K562 (cell line): ENCODE measurements at regions not wholly inside any gene's neighbourhood (a gene's known extent, or its start where the extent isn't known, plus 50 kb on each side); places are given as distances from the start of the nearest gene placed in this dataset.

Experiments used
- ATAC-seq: fragments of 200-7000 bp; cut with Tn5 transposase; 3 replicates; pipeline ENCODE4 v1.9.1; 2020; ENCODE audit warnings: moderate library complexity
- BruUV-seq: library from RNA; stranded (reverse); fragments of 400-500 nt; replicated peaks from 2 replicates; lab custom pipeline; 2021; lab: Mats Ljungman, UMichigan
- CTCF ChIA-PET: fragments of 300-600 bp; formaldehyde crosslinking; extraction: SDS; loops from one replicate; lab custom pipeline; 2021; ENCODE audit warnings: low intra/inter-chr PET ratio; lab: Yijun Ruan, JAX
- POLR2A ChIA-PET: fragments of 300-600, 350-650 bp; sonication (Branson Sonifier 250); formaldehyde crosslinking; extraction: SDS; loops from one replicate; lab custom pipeline; 2021; ENCODE audit warnings: antibody characterized with exemption, inconsistent platforms; lab: Yijun Ruan, JAX
- DNase-seq, 4 experiments: peaks; one replicate each; pipeline versions ENCODE4 v3.0.0 to v3.0.0-alpha.2; 2011 to 2018; ENCODE audit warnings: low spot score in 3 of 4, mixed read lengths in 3 of 4; ENCODE audit errors: extremely low read depth in 1 of 4
- FAIRE-seq: peaks from 2 replicates; lab custom pipeline; 2011; peaks lifted over from hg19 to GRCh38; lab: Jason Lieb, UNC
- H2AFZ ChIP-seq: 2 replicates; pipeline ENCODE4 v1.6.0; 2011; ENCODE audit warnings: low read depth, low read length, control low read depth, inconsistent platforms
- H3K27ac ChIP-seq: fragments of 200-600 bp; 3 replicates; pipeline ENCODE4 v1.8.0; 2011; ENCODE audit warnings: low read depth, mild to moderate bottlenecking, control low read depth, inconsistent platforms, low read length, moderate library complexity, mixed read lengths; ENCODE audit errors: extremely low read depth
- H3K27me3 ChIP-seq, 2 experiments: fragments of 300-600 bp in 1 of 2; 2 replicates in 1 of 2; 3 replicates in 1 of 2; pipeline versions ENCODE4 v1.6.0 to v1.8.0; 2011; ENCODE audit warnings: inconsistent platforms in 2 of 2, low read length in 2 of 2, mild to moderate bottlenecking in 1 of 2, mixed read lengths in 1 of 2, moderate library complexity in 1 of 2; ENCODE audit not compliant: control insufficient read depth in 2 of 2, insufficient read depth in 2 of 2
- H3K36me3 ChIP-seq: fragments of 300-600 bp; 3 replicates; pipeline ENCODE4 v1.8.0; 2011; ENCODE audit warnings: mild to moderate bottlenecking, low read length, inconsistent platforms; ENCODE audit not compliant: control insufficient read depth, insufficient read depth
- H3K4me1 ChIP-seq, 2 experiments: fragments of 200-600 bp in 1 of 2; replicated peaks in 1 of 2; 2 replicates in 1 of 2; 3 replicates in 1 of 2; pipeline versions ENCODE4 v1.5.1 to v1.8.0; 2011; ENCODE audit warnings: inconsistent platforms in 2 of 2, low read length in 2 of 2, mild to moderate bottlenecking in 1 of 2, mixed read lengths in 1 of 2, moderate library complexity in 1 of 2; ENCODE audit not compliant: control insufficient read depth in 2 of 2, insufficient read depth in 2 of 2
- H3K4me2 ChIP-seq: 2 replicates; pipeline ENCODE4 v1.6.1; 2011; ENCODE audit warnings: low read length, control low read depth, inconsistent platforms, mixed read lengths; ENCODE audit not compliant: insufficient read depth
- H3K4me3 ChIP-seq: fragments of 200-600 bp; sonication (generic), shearing (Covaris generic); 2 replicates; pipeline ENCODE4 v1.5.1; 2016; ENCODE audit warnings: control low read depth, inconsistent platforms
- H3K79me2 ChIP-seq: fragments of 200-600 bp; 3 replicates; pipeline ENCODE4 v1.8.0; 2011; ENCODE audit warnings: low read length, inconsistent platforms; ENCODE audit not compliant: control insufficient read depth, insufficient read depth
- H3K9ac ChIP-seq, 2 experiments: 2 replicates each; pipeline versions ENCODE4 v1.6.0 to v1.6.1; 2011; ENCODE audit warnings: low read depth in 2 of 2, low read length in 2 of 2, control low read depth in 1 of 2, inconsistent platforms in 1 of 2, mild to moderate bottlenecking in 1 of 2, mixed read lengths in 1 of 2; ENCODE audit not compliant: insufficient read depth in 1 of 2
- H3K9me1 ChIP-seq: one replicate; pipeline ENCODE4 v1.6.0; 2011; ENCODE audit warnings: inconsistent platforms, mild to moderate bottlenecking, low read length, moderate library complexity; ENCODE audit not compliant: control insufficient read depth, insufficient read depth
- H3K9me3 ChIP-seq: replicated peaks from 2 replicates; pipeline ENCODE4 v1.5.1; 2011; ENCODE audit warnings: low read depth, low read length, inconsistent platforms; ENCODE audit not compliant: control insufficient read depth, insufficient read depth
- H4K20me1 ChIP-seq: replicated peaks from 2 replicates; pipeline ENCODE4 v1.6.1; 2011; ENCODE audit warnings: low read length, inconsistent platforms, mixed read lengths; ENCODE audit not compliant: control insufficient read depth, insufficient read depth
- HEY1 ChIP-seq: fragments of 250-450 bp; sonication (Bioruptor Pico); IDR thresholded peaks from 2 replicates; pipeline ENCODE4 v1.5.0; 2020; ENCODE audit warnings: mild to moderate bottlenecking, moderate library complexity, borderline replicate concordance
- NR2F6 ChIP-seq: fragments of 450-650 bp; formaldehyde crosslinking; IDR thresholded peaks from 2 replicates; pipeline ENCODE4 v1.4.0; 2020; ENCODE audit warnings: mild to moderate bottlenecking
- ZNF3 ChIP-seq: fragments of 250-450 bp; sonication (Bioruptor Pico); IDR thresholded peaks from 2 replicates; pipeline ENCODE4 v1.5.0; 2021; ENCODE audit warnings: mild to moderate bottlenecking, moderate library complexity
- ZNF830 ChIP-seq: fragments of 250-450 bp; sonication (Bioruptor Pico); IDR thresholded peaks from 2 replicates; pipeline ENCODE4 v1.5.0; 2021; ENCODE audit warnings: mild to moderate bottlenecking
- ZSCAN32 ChIP-seq: fragments of 450-650 bp; formaldehyde crosslinking; IDR thresholded peaks from 2 replicates; pipeline ENCODE4 v1.4.0; 2020; ENCODE audit warnings: mild to moderate bottlenecking, moderate library complexity
- WGBS: fragments of 100-300 bp; shearing (Covaris generic); methylation state at CpG from one replicate; pipeline ENCODE4 v1.1.6; 2016; ENCODE audit warnings: low coverage, mixed read lengths; ENCODE audit not compliant: insufficient coverage; ENCODE audit errors: missing lambda C conversion rate; 5-methylcytosine and 5-hydroxymethylcytosine counted together
- in situ Hi-C: fragments of 300-500 bp; cut with MboI; formaldehyde crosslinking; loops from 4 replicates; pipeline ENCODE4 v1.15.0; 2018; ENCODE audit warnings: inconsistent platforms, mixed read lengths
- intact Hi-C: fragments of 100-400 bp; cut with micrococcal nuclease; formaldehyde crosslinking; loops from 2 replicates; pipeline ENCODE4 v1.14.2; 2022
- TF ChIP-seq, protein P1 (sequence below): fragments of 250-450 bp; sonication (Bioruptor Pico); IDR thresholded peaks from 2 replicates; pipeline ENCODE4 v1.4.0; 2020
- TF ChIP-seq, protein P2 (sequence below), 2 experiments: IDR thresholded peaks; 2 replicates each; pipeline ENCODE4 v1.6.1; 2012; ENCODE audit warnings: improper control_type of control experiment in 2 of 2, low read depth in 2 of 2, low read length in 2 of 2, borderline replicate concordance in 1 of 2

DNA sequence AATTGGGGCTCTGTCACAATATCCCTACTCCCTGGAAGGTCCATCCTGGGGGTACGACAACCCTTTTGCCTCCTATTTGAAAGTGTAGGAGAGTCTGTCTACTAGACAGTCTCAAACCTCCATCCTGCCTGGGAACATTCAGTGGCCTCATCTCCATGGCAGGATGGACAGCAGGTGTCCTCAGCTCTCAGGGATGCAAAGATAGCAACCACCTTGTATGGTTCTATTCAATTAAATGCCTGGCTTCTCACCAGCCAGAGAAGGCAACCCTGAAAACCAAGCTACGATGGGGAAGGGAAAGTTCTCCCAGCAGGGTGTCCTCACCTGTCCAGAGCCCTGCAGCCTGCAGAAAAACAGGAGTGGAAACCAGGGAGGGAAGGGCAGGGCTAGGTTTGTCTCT lies 164.9 kb downstream of the MIAT start:
- TF ChIP-seq, protein P1, sequence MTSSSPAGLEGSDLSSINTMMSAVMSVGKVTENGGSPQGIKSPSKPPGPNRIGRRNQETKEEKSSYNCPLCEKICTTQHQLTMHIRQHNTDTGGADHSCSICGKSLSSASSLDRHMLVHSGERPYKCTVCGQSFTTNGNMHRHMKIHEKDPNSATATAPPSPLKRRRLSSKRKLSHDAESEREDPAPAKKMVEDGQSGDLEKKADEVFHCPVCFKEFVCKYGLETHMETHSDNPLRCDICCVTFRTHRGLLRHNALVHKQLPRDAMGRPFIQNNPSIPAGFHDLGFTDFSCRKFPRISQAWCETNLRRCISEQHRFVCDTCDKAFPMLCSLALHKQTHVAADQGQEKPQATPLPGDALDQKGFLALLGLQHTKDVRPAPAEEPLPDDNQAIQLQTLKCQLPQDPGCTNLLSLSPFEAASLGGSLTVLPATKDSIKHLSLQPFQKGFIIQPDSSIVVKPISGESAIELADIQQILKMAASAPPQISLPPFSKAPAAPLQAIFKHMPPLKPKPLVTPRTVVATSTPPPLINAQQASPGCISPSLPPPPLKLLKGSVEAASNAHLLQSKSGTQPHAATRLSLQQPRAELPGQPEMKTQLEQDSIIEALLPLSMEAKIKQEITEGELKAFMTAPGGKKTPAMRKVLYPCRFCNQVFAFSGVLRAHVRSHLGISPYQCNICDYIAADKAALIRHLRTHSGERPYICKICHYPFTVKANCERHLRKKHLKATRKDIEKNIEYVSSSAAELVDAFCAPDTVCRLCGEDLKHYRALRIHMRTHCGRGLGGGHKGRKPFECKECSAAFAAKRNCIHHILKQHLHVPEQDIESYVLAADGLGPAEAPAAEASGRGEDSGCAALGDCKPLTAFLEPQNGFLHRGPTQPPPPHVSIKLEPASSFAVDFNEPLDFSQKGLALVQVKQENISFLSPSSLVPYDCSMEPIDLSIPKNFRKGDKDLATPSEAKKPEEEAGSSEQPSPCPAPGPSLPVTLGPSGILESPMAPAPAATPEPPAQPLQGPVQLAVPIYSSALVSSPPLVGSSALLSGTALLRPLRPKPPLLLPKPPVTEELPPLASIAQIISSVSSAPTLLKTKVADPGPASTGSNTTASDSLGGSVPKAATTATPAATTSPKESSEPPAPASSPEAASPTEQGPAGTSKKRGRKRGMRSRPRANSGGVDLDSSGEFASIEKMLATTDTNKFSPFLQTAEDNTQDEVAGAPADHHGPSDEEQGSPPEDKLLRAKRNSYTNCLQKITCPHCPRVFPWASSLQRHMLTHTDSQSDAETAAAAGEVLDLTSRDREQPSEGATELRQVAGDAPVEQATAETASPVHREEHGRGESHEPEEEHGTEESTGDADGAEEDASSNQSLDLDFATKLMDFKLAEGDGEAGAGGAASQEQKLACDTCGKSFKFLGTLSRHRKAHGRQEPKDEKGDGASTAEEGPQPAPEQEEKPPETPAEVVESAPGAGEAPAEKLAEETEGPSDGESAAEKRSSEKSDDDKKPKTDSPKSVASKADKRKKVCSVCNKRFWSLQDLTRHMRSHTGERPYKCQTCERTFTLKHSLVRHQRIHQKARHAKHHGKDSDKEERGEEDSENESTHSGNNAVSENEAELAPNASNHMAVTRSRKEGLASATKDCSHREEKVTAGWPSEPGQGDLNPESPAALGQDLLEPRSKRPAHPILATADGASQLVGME (CRISPR knock-in tag), result no peak
- TF ChIP-seq, protein P2, sequence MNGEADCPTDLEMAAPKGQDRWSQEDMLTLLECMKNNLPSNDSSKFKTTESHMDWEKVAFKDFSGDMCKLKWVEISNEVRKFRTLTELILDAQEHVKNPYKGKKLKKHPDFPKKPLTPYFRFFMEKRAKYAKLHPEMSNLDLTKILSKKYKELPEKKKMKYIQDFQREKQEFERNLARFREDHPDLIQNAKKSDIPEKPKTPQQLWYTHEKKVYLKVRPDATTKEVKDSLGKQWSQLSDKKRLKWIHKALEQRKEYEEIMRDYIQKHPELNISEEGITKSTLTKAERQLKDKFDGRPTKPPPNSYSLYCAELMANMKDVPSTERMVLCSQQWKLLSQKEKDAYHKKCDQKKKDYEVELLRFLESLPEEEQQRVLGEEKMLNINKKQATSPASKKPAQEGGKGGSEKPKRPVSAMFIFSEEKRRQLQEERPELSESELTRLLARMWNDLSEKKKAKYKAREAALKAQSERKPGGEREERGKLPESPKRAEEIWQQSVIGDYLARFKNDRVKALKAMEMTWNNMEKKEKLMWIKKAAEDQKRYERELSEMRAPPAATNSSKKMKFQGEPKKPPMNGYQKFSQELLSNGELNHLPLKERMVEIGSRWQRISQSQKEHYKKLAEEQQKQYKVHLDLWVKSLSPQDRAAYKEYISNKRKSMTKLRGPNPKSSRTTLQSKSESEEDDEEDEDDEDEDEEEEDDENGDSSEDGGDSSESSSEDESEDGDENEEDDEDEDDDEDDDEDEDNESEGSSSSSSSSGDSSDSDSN (IDR thresholded peaks at IDR 0.05; ENCODE audit: borderline replicate concordance in 1 of 2, low read depth in 2 of 2, low read length in 2 of 2), result no peak
- TF ChIP-seq ZNF830 (CRISPR knock-in tag) (no peak), ZSCAN32 (CRISPR knock-in tag) (no peak), ZNF3 (CRISPR knock-in tag) (no peak), NR2F6 (CRISPR knock-in tag) (no peak), HEY1 (no peak)
- intact Hi-C loops (loop anchor here (5.0 kb wide), 1 partner anchor 65 kb away; no protein-coding TSS in a partner anchor), in situ Hi-C loops (no loop called here)
- BruUV-seq, result no TSS peak
- Histone ChIP-seq H2AFZ (no peak overlapping the region), H3K27ac (no peak overlapping the region), H4K20me1 (no peaks in the 10 kb centered on the region), H3K27me3 (peaks cover 0 to 4% of the 10 kb centered on the region in 2 experiments; a peak in 1 of 5 replicates), H3K36me3 (no peaks in the 10 kb centered on the region), H3K9ac (no peak overlapping the region), H3K9me1 (no peaks in the 10 kb centered on the region), H3K4me2 (no peak overlapping the region), H3K4me1 (no peaks in the 10 kb centered on the region), H3K4me3 (no peak overlapping the region), H3K9me3 (no peaks in the 10 kb centered on the region), H3K79me2 (no peaks in the 10 kb centered on the region)
- ChIA-PET CTCF (no interaction called here), POLR2A (no interaction called here)
- FAIRE-seq (no peak), ATAC-seq (no peak), DNase-seq (no peak)
- WGBS, result 9% methylated on average over 1 of the region's 2 CpGs
